ENCODE measurements at regions not wholly inside any gene's neighbourhood (a gene's known extent, or its start where the extent isn't known, plus 50 kb on each side); places are given as distances from the start of the nearest gene placed in this dataset.

GRCh38 chr18:51891876-51892275, 448.1 kb upstream of the DCC start (continued):
- TF ChIP-seq SP1 (IDR thresholded peaks at IDR 0.05; ENCODE audit: low read depth) (no peak), SIN3A (IDR thresholded peaks at IDR 0.05; ENCODE audit: low read depth) (no peak), ZFX (IDR thresholded peaks at IDR 0.05) (no peak), ZNF274 (IDR thresholded peaks at IDR 0.05; ENCODE audit: low read depth, low read length) (no peak), CTCF (IDR thresholded peaks at IDR 0.05 in 2 of 3, conservative IDR thresholded peaks at IDR 0.05 in 1 of 3; ENCODE audit: borderline replicate concordance in 1 of 3, insufficient read depth in 1 of 3, low read depth in 2 of 3, low read length in 2 of 3) (no peak), CBX3 (IDR thresholded peaks at IDR 0.05; ENCODE audit: low read depth) (no peak), POLR2A (IDR thresholded peaks at IDR 0.05; ENCODE audit: borderline replicate concordance, extremely low read depth, insufficient read depth, insufficient read length) (no peak)

- no peaks in the 10 kb centered on the region for H3K9me2 ChIP-seq (ENCODE audit: insufficient read depth)
- no peak overlapping the region for H3K9ac ChIP-seq (ENCODE audit: low read length)
- no TSS peak for BruUV-seq (replicated peaks)
- TF ChIP-seq SP1 (IDR thresholded peaks at IDR 0.05; ENCODE audit: low read depth), result no peak
- TF ChIP-seq EGR1 (IDR thresholded peaks at IDR 0.05; ENCODE audit: low read depth), result no peak
- TF ChIP-seq ZBTB33 (IDR thresholded peaks at IDR 0.05; ENCODE audit: extremely low read depth, insufficient replicate concordance, low read length), result no peak
- TF ChIP-seq SRF (IDR thresholded peaks at IDR 0.05; ENCODE audit: low read depth), result no peak
- TF ChIP-seq ATF3 (IDR thresholded peaks at IDR 0.05), result no peak
- no peak for TF ChIP-seq POLR2AphosphoS5 (IDR thresholded peaks at IDR 0.05; ENCODE audit: low read depth, low read length)
- no peak for TF ChIP-seq CBX3 (IDR thresholded peaks at IDR 0.05; ENCODE audit: low read depth)
- no peak for TF ChIP-seq YY1 (IDR thresholded peaks at IDR 0.05; ENCODE audit: extremely low read depth, insufficient replicate concordance, low read depth, low read length)
- TF ChIP-seq RAD21 (IDR thresholded peaks at IDR 0.05; ENCODE audit: low read depth), result no peak
- no peak for TF ChIP-seq CTCF (IDR thresholded peaks at IDR 0.05 in 2 of 3, conservative IDR thresholded peaks at IDR 0.05 in 1 of 3; ENCODE audit: borderline replicate concordance in 1 of 3, insufficient read depth in 1 of 3, low read depth in 2 of 3, low read length in 2 of 3)
- no peak for TF ChIP-seq SIN3A (IDR thresholded peaks at IDR 0.05; ENCODE audit: low read depth)
- TF ChIP-seq EZH2phosphoT487 (IDR thresholded peaks at IDR 0.05; ENCODE audit: borderline replicate concordance), result no peak
- TF ChIP-seq POLR2A (IDR thresholded peaks at IDR 0.05; ENCODE audit: borderline replicate concordance, extremely low read depth, insufficient read depth, insufficient read length), result no peak
- TF ChIP-seq FOSL1 (IDR thresholded peaks at IDR 0.05; ENCODE audit: low read depth), result no peak
- no peak for TF ChIP-seq ZFX (IDR thresholded peaks at IDR 0.05)
- TF ChIP-seq TCF7L2 (IDR thresholded peaks at IDR 0.05; ENCODE audit: borderline replicate concordance, extremely low read depth, insufficient read depth, insufficient read length), result no peak
- TF ChIP-seq CEBPB (IDR thresholded peaks at IDR 0.05; ENCODE audit: low read depth), result no peak
- TF ChIP-seq ELF1 (IDR thresholded peaks at IDR 0.05; ENCODE audit: borderline replicate concordance, low read depth), result no peak
- no peak for TF ChIP-seq EZH2 (IDR thresholded peaks at IDR 0.05)
- no peaks in the 10 kb centered on the region for H3K36me3 ChIP-seq (ENCODE audit: control insufficient read depth in 1 of 2, insufficient read depth in 2 of 2, low read length in 2 of 2)
- H2AFZ ChIP-seq (ENCODE audit: low read depth, low read length, poor library complexity, severe bottlenecking), result no peak overlapping the region
- ChIA-PET RAD21 (ENCODE audit: low non-redundant PET in 1 of 2, low total read pairs in 2 of 2, uncharacterized antibody in 2 of 2, unreplicated experiment in 2 of 2) (no interaction called here), POLR2A (no interaction called here), CTCF (no interaction called here)
- no peaks in the 10 kb centered on the region for H3K79me2 ChIP-seq (ENCODE audit: insufficient read depth, low read length)
- no peaks in the 10 kb centered on the region for H3K4me1 ChIP-seq (ENCODE audit: control insufficient read depth in 1 of 2, insufficient read depth in 2 of 2, low read length in 2 of 2)
- no peak overlapping the region for H3K4me2 ChIP-seq (ENCODE audit: low read length)
- intact Hi-C loops (cut with micrococcal nuclease), result no loop called here
- H3K4me3 ChIP-seq (replicated peaks in 1 of 2; ENCODE audit: low read depth in 1 of 2, low read length in 2 of 2), result no peak overlapping the region
- DNase-seq (ENCODE audit: low read depth, low spot score), result no peak
- no peak for ATAC-seq
- H4K20me1 ChIP-seq (ENCODE audit: insufficient read depth), result no peaks in the 10 kb centered on the region
- H3K9me3 ChIP-seq (ENCODE audit: control insufficient read depth in 1 of 2, insufficient read depth in 1 of 2, low read depth in 1 of 2, low read length in 2 of 2), result peaks cover 12 to 17% of the 10 kb centered on the region in 2 experiments; a peak in 2 of 4 replicates
- no peaks in the 10 kb centered on the region for H3K27me3 ChIP-seq (ENCODE audit: insufficient read depth, low read length)
- H3K27ac ChIP-seq (ENCODE audit: low read depth, low read length), result no peak overlapping the region
These were observed 442.1 kb upstream of the DCC start for GRCh38 chr18:51897884-51898283.

Data from HCT116 (cell line).